Keratinocyte (primary cell): ENCODE measurements at regions not wholly inside any gene's neighbourhood (a gene's known extent, or its start where the extent isn't known, plus 50 kb on each side); places are given as distances from the start of the nearest gene placed in this dataset.

ENCODE experiments used
- DNase-seq: peaks from one replicate; pipeline ENCODE4 v3.0.0-alpha.2; 2011; ENCODE audit warnings: low read depth, missing footprints, low spot score
- FAIRE-seq: peaks from 2 replicates; lab custom pipeline; 2011; peaks lifted over from hg19 to GRCh38; lab: Jason Lieb, UNC
- H2AFZ ChIP-seq: 2 replicates; pipeline ENCODE4 v1.6.0; 2012; ENCODE audit warnings: low read length, control low read depth, inconsistent platforms; ENCODE audit not compliant: control insufficient read depth
- H3K27ac ChIP-seq: 2 replicates; pipeline ENCODE4 v1.5.1; 2011; ENCODE audit warnings: low read length; ENCODE audit not compliant: control insufficient read depth, insufficient read depth
- H3K27me3 ChIP-seq: 3 replicates; pipeline ENCODE4 v1.6.0; 2011; ENCODE audit warnings: low read length; ENCODE audit not compliant: control insufficient read depth, insufficient read depth; ENCODE audit errors: extremely low read depth
- H3K36me3 ChIP-seq, 2 experiments: 2 replicates in 1 of 2; 3 replicates in 1 of 2; pipeline ENCODE4 v1.5.1; 2011; ENCODE audit warnings: low read length in 2 of 2, mild to moderate bottlenecking in 1 of 2; ENCODE audit not compliant: control insufficient read depth in 2 of 2, insufficient read depth in 2 of 2; ENCODE audit errors: extremely low read depth in 1 of 2
- H3K4me1 ChIP-seq: 3 replicates; pipeline ENCODE4 v1.5.1; 2011; ENCODE audit warnings: low read length; ENCODE audit not compliant: control insufficient read depth, insufficient read depth; ENCODE audit errors: extremely low read depth
- H3K4me2 ChIP-seq: 3 replicates; pipeline ENCODE4 v1.6.0; 2011; ENCODE audit warnings: low read depth, low read length; ENCODE audit not compliant: control insufficient read depth, insufficient read depth; ENCODE audit errors: extremely low read depth
- H3K4me3 ChIP-seq, 3 experiments: fragments of 200-600 bp in 1 of 3; sonication (generic) in 1 of 3; 2 replicates in 2 of 3; 3 replicates in 1 of 3; pipeline ENCODE4 v1.5.1; 2011 to 2016; ENCODE audit warnings: low read length in 3 of 3, mild to moderate bottlenecking in 3 of 3, control low read depth in 2 of 3, inconsistent platforms in 1 of 3, low read depth in 1 of 3, mixed read lengths in 1 of 3, mixed run types in 1 of 3, moderate library complexity in 1 of 3; ENCODE audit not compliant: control insufficient read depth in 2 of 3, insufficient read depth in 2 of 3; ENCODE audit errors: extremely low read depth in 1 of 3
- H3K79me2 ChIP-seq: 2 replicates; pipeline ENCODE4 v1.6.0; 2012; ENCODE audit warnings: low read length; ENCODE audit not compliant: control insufficient read depth, insufficient read depth
- H3K9ac ChIP-seq: 3 replicates; pipeline ENCODE4 v1.6.0; 2011; ENCODE audit warnings: low read length; ENCODE audit not compliant: control insufficient read depth, insufficient read depth; ENCODE audit errors: extremely low read depth
- H3K9me1 ChIP-seq: 3 replicates; pipeline ENCODE4 v1.6.0; 2011; ENCODE audit warnings: low read length; ENCODE audit not compliant: control insufficient read depth, insufficient read depth; ENCODE audit errors: extremely low read depth
- H3K9me3 ChIP-seq: 2 replicates; pipeline ENCODE4 v1.5.1; 2012; ENCODE audit warnings: low read depth, low read length; ENCODE audit not compliant: control insufficient read depth
- H4K20me1 ChIP-seq: 3 replicates; pipeline ENCODE4 v1.6.0; 2011; ENCODE audit warnings: low read length; ENCODE audit not compliant: control insufficient read depth, insufficient read depth; ENCODE audit errors: extremely low read depth
- EZH2 ChIP-seq: IDR thresholded peaks from one replicate; pipeline ENCODE4 v1.6.1; 2012; ENCODE audit warnings: inconsistent platforms, mild to moderate bottlenecking, low read length, moderate library complexity
- dilution Hi-C: fragments of 300-500 bp; cut with MboI; formaldehyde crosslinking; loops from one replicate; pipeline ENCODE4 v1.7.0; 2020; ENCODE audit warnings: low sequenced_read_pairs; ENCODE audit not compliant: extremely low pct_ligation_motif_present
- TF ChIP-seq, protein P1 (sequence below), 3 experiments: IDR thresholded peaks in 1 of 3; conservative IDR thresholded peaks in 1 of 3; optimal IDR thresholded peaks in 1 of 3; 2 replicates in 2 of 3; 3 replicates in 1 of 3; pipeline versions ENCODE3 to v1.5.1; 2011; ENCODE audit warnings: low read length in 3 of 3, mild to moderate bottlenecking in 3 of 3, moderate library complexity in 2 of 3, control low read depth in 1 of 3, inconsistent platforms in 1 of 3; ENCODE audit not compliant: insufficient read depth in 2 of 3; ENCODE audit errors: extremely low read depth in 1 of 3

DNA sequence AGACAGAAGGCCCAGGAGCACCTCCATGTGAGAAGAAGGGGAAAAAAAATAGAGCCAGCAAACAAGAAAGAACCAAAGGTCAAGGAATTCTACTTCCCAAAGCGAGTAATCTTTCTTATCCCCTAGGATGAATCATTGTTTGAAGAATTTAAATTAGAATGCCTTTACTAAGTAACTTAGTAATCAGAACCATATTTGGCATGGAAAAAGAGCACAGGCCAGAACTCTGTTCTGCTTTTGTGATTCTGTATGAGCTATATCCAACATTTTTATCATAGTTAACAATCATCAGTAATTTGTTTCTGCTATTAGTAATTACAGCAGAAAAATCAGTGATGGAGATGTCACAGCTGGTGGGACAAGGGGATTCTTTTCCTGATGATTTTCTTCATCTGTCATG is 228.8 kb upstream of the FAM83B start:
- Histone ChIP-seq H3K9me3 (no peaks in the 10 kb centered on the region), H3K4me2 (no peak overlapping the region), H3K9me1 (no peaks in the 10 kb centered on the region), H3K4me3 (no peak overlapping the region), H3K36me3 (no peaks in the 10 kb centered on the region), H3K27ac (no peak overlapping the region), H2AFZ (no peak overlapping the region), H3K79me2 (no peaks in the 10 kb centered on the region), H3K9ac (no peak overlapping the region), H3K4me1 (no peaks in the 10 kb centered on the region), H3K27me3 (no peaks in the 10 kb centered on the region), H4K20me1 (no peaks in the 10 kb centered on the region)
- DNase-seq (no peak), FAIRE-seq (no peak)
- TF ChIP-seq EZH2, result no peak
- TF ChIP-seq, protein P1, sequence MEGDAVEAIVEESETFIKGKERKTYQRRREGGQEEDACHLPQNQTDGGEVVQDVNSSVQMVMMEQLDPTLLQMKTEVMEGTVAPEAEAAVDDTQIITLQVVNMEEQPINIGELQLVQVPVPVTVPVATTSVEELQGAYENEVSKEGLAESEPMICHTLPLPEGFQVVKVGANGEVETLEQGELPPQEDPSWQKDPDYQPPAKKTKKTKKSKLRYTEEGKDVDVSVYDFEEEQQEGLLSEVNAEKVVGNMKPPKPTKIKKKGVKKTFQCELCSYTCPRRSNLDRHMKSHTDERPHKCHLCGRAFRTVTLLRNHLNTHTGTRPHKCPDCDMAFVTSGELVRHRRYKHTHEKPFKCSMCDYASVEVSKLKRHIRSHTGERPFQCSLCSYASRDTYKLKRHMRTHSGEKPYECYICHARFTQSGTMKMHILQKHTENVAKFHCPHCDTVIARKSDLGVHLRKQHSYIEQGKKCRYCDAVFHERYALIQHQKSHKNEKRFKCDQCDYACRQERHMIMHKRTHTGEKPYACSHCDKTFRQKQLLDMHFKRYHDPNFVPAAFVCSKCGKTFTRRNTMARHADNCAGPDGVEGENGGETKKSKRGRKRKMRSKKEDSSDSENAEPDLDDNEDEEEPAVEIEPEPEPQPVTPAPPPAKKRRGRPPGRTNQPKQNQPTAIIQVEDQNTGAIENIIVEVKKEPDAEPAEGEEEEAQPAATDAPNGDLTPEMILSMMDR (optimal IDR thresholded peaks at IDR 0.05 in 1 of 3, IDR thresholded peaks at IDR 0.05 in 1 of 3, conservative IDR thresholded peaks at IDR 0.05 in 1 of 3; ENCODE audit: extremely low read depth in 1 of 3, insufficient read depth in 2 of 3, low read length in 3 of 3), result no peak
- dilution Hi-C loops, result no loop called here

DNA sequence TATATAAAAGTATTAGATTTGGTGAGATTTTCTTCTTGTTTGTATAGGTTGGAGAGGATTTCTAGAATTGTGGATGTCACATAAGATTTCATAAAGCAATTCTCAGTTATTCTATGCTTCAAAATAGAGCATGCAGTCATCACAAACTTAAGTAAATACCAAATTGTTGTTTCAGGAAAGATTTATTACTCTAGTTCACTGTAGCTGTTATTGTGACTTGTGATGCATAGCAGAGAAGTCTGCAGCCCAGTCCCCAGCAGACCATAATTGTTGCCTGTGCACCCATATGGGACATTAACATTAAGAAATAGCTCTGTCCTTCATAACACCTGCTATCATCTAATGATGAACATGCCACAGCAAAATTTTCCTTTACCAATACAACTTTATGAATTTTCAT is 228.0 kb upstream of the FAM83B start:
- H3K79me2 ChIP-seq, result no peaks in the 10 kb centered on the region
- no peaks in the 10 kb centered on the region for H3K9me3 ChIP-seq
- no peaks in the 10 kb centered on the region for H4K20me1 ChIP-seq
- H3K27me3 ChIP-seq, result no peaks in the 10 kb centered on the region
- H3K4me1 ChIP-seq, result no peaks in the 10 kb centered on the region
- no peak overlapping the region for H3K4me3 ChIP-seq
- dilution Hi-C loops, result no loop called here
- no peak overlapping the region for H3K27ac ChIP-seq
- TF ChIP-seq, protein P1 (optimal IDR thresholded peaks at IDR 0.05 in 1 of 3, IDR thresholded peaks at IDR 0.05 in 1 of 3, conservative IDR thresholded peaks at IDR 0.05 in 1 of 3; ENCODE audit: extremely low read depth in 1 of 3, insufficient read depth in 2 of 3, low read length in 3 of 3), result no peak
- no peak for TF ChIP-seq EZH2
- no peak overlapping the region for H3K4me2 ChIP-seq
- no peak overlapping the region for H3K9ac ChIP-seq
- DNase-seq (no peak), FAIRE-seq (no peak)
- H3K36me3 ChIP-seq, result no peaks in the 10 kb centered on the region
- no peaks in the 10 kb centered on the region for H3K9me1 ChIP-seq
- H2AFZ ChIP-seq, result no peak overlapping the region
